ENCODE measurements at regions not wholly inside any gene's neighbourhood (a gene's known extent, or its start where the extent isn't known, plus 50 kb on each side); places are given as distances from the start of the nearest gene placed in this dataset.

GRCh38 chr16:86406056-86406455 lies 104.3 kb upstream of the FOXF1 start:
- H3K4me3 ChIP-seq (ENCODE audit: low read depth, low read length), result no peak overlapping the region
- TF ChIP-seq CTCF (IDR thresholded peaks at IDR 0.05; ENCODE audit: insufficient read depth, low read depth, low read length, missing control alignments), result no peak
- no peak for DNase-seq (ENCODE audit: low read depth)

DNA sequence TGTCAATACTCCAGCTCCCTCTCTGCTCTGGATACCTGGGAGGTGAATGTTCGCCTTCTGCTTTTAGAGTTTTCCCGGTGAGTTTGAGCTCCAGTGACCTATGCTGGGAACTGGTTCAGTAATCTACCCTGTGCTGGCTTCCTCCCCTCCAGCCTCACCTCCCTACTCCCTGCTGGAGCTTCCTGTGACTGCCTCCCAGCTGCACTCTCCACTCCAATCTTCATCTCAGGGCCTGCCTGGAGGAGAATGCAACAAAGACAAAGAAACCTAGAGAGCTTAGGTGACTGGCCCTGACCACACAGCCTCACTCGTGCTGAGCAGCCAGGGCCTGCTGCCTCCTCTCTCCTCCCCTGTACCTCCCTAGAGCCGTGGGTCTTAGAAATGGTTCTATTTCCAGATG lies 101.6 kb upstream of the FOXF1 start:
- no peak overlapping the region for H3K4me3 ChIP-seq (ENCODE audit: low read depth, low read length)
- TF ChIP-seq CTCF (IDR thresholded peaks at IDR 0.05; ENCODE audit: insufficient read depth, low read depth, low read length, missing control alignments), result no peak
- no peak for DNase-seq (ENCODE audit: low read depth)

DNA sequence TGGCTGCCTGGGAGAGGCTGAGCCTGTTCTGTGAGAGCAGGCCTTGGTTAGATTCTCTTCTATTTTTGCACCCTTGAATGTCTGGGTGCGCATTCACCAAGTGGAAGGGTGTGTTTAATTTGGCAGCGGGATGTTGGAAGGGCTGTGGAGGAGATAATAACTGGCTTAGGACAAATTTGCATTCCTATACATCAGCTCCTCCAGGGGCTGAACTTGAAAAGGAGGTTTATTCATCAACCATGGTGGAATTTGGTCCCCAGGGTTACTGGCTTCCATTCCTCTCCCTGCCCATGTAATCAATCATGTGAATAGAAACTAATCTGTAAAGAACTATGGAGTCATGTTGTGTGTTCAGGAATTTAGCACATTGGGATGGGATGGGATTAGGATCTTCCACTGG lies 100.2 kb upstream of the FOXF1 start:
- no peak for TF ChIP-seq CTCF (IDR thresholded peaks at IDR 0.05; ENCODE audit: insufficient read depth, low read depth, low read length, missing control alignments)
- no peak for DNase-seq (ENCODE audit: low read depth)
- no peak overlapping the region for H3K4me3 ChIP-seq (ENCODE audit: low read depth, low read length)

GRCh38 chr16:86410529-86410928 lies 99.8 kb upstream of the FOXF1 start:
- TF ChIP-seq CTCF (IDR thresholded peaks at IDR 0.05; ENCODE audit: insufficient read depth, low read depth, low read length, missing control alignments), result no peak
- no peak overlapping the region for H3K4me3 ChIP-seq (ENCODE audit: low read depth, low read length)
- no peak for DNase-seq (ENCODE audit: low read depth)

DNA sequence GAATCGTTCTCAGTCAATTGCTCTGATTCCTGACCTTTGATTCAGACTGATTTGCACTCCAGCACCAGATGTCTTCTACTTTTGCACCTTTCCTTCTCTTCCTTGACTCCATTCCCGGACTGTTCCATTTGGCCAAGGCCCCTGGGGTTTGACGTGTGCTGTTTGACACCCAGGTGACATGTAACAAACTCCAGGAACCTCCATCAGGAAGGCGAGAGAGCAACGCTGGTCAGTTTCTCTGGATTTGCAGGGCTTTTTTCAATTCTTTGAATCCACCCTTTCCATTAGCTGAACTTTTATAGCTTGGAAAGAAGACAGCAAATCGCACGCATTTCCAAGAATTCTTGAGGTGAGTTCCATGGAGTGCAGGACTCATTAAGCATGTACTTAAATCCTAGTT lies 98.4 kb upstream of the FOXF1 start:
- DNase-seq (ENCODE audit: low read depth), result no peak
- no peak for TF ChIP-seq CTCF (IDR thresholded peaks at IDR 0.05; ENCODE audit: insufficient read depth, low read depth, low read length, missing control alignments)
- H3K4me3 ChIP-seq (ENCODE audit: low read depth, low read length), result no peak overlapping the region

DNA sequence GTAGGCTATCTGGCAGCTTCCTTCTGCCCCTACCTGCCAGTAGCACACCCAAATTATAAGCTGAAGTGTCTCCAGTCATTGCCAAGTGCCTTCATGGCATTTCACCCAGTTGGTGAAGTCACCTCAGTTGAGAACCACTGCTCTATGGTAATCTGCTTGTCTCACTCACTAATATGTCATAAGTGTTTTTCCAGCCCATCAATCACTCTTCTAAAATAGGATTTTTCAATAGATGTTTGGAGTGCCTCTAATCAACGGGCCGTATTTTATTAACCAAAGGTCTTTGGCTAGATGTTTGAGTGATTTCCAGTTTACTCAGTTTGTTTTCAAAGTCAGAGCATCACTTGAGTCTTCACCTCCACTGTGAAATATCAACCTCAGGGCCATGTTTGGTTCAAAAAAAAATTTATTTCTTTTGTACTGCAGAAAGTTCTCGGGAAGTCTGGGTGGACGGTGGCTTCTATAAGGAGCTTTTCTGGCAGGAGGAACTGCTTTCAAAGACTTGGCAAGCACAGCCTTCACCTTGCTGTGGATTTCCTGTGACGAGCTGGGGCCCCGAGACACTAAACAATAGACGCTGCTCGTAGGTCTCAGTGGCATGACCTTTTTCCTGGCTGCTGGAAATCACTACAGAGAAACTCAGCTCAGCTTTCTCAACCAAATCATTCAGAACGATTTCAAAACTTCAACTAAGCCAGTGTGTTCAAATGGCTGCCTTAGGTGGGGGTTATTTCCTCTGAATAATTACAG lies 95.2 kb upstream of the FOXF1 start:
- H3K4me3 ChIP-seq (ENCODE audit: low read depth, low read length), result no peak overlapping the region
- DNase-seq (ENCODE audit: low read depth), result no peak
- no peak for TF ChIP-seq CTCF (IDR thresholded peaks at IDR 0.05; ENCODE audit: insufficient read depth, low read depth, low read length, missing control alignments)

GRCh38 chr16:86418981-86419380 lies 91.3 kb upstream of the FOXF1 start:
- no peak overlapping the region for H3K4me3 ChIP-seq (ENCODE audit: low read depth, low read length)
- no peak for TF ChIP-seq CTCF (IDR thresholded peaks at IDR 0.05; ENCODE audit: insufficient read depth, low read depth, low read length, missing control alignments)
- DNase-seq (ENCODE audit: low read depth), result no peak
